Inferior parietal cortex (tissue), 1 donor: ENCODE measurements at regions not wholly inside any gene's neighbourhood (a gene's known extent, or its start where the extent isn't known, plus 50 kb on each side); places are given as distances from the start of the nearest gene placed in this dataset.

Source experiments
- DNase-seq: peaks from one replicate; pipeline ENCODE4 v3.0.0-alpha.2; 2016; ENCODE audit errors: extremely low spot score

DNA sequence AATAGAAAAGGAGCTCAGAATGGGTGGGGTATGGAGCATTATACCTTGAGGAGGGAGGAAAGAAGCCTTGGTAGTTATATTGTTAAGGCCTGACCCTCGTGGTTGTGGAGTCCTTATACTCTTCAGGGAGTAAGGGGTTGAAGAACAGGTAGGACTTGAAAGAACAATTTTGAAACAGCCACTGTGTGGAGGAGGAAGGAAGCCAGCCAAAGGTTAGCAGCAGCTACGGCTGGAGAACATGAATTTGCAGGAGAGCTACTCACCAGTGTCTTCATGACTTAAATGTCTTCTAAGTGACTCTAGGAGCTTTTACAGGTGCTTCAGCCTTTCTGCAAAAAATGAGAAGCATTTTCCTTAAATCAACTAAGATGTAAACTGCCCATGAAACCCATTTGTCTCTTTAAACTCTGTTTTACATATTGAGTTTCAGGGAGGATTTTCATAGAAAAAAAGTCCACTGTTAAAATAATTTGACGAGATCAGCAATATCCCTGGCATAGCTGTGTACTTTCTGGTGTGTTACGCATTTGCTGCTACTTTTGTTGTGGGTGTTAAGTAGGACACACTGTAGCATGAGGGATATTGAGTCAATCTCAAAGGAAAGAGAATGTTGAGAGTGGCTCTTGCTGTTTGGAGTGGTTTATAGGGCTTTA is 110.6 kb upstream of the ELL2 start:
- DNase-seq, result no peak

DNA sequence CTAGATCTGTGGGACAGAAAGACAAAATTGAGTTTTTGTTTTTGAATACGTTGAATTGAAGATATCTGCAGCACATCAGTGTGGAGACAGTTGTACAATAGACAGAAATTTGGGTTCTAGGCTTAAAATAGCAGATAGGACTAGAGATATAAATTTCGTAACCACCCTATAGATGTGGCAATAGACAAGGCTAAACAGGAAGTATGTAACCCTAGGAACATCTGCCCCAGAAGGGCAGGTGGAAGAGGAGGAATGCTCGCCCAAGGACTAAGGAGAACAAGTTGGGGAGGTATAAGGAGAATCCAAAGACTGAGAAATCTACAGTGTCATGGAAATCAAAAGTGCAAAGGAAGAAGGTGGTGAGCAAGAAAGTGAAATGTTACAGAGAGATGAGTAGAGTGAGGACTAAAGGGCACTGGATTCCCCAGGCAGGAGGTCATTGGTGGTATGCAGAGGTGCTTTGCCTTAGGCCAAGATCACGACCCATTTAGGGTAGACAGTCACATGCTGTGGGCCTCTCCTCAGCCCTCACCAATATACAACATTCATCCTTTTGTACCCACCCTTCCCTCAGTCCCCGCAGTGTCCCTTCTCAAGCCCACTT is 109.1 kb upstream of the ELL2 start:
- no peak for DNase-seq

GRCh38 chr5:96067894-96068614 is 106.4 kb upstream of the ELL2 start:
- no peak for DNase-seq

- DNase-seq, result no peak
Observed at GRCh38 chr5:96067251-96067650, 105.6 kb upstream of the ELL2 start.

DNA sequence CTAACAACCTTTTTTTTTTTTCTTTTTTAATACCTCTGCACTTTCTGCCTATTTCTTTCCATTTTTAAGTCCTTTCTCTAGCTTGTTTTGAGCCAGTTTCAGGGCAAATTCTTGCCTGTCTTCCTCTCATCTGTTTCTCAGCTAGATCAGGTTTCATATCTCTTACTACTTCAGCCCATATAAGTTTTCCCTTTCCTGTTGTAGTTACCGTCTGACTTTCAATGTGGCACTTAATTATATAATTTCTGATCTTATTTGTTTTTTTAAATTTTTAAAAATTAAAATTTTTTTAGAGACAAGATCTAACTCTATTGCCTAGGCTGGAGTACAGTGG is 104.7 kb upstream of the ELL2 start:
- DNase-seq, result no peak

GRCh38 chr5:96065685-96066385 is 104.2 kb upstream of the ELL2 start:
- DNase-seq, result no peak

GRCh38 chr5:96064877-96065276 is 103.2 kb upstream of the ELL2 start:
- DNase-seq, result no peak

DNA sequence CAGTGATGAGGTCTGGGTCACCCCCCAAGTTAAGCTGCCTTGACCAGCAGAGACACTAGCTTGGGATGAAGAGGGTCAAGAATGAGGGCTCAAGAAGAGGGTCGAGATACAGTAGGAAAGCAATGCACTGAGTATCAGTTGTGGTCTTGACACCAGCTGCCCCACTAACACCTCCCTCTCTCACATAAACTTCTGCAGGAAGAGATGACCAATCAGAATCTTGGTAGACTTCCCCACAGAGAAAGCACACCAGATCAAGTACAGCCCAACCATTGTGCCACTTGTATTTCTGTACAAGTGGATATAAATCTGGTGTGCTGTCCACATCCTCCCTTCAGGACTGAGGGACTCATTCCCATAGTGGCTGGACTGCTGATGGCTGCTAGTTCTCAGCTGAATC is 101.2 kb upstream of the ELL2 start:
- DNase-seq, result no peak

GRCh38 chr5:96058084-96058483 is 96.4 kb upstream of the ELL2 start:
- DNase-seq, result no peak

DNA sequence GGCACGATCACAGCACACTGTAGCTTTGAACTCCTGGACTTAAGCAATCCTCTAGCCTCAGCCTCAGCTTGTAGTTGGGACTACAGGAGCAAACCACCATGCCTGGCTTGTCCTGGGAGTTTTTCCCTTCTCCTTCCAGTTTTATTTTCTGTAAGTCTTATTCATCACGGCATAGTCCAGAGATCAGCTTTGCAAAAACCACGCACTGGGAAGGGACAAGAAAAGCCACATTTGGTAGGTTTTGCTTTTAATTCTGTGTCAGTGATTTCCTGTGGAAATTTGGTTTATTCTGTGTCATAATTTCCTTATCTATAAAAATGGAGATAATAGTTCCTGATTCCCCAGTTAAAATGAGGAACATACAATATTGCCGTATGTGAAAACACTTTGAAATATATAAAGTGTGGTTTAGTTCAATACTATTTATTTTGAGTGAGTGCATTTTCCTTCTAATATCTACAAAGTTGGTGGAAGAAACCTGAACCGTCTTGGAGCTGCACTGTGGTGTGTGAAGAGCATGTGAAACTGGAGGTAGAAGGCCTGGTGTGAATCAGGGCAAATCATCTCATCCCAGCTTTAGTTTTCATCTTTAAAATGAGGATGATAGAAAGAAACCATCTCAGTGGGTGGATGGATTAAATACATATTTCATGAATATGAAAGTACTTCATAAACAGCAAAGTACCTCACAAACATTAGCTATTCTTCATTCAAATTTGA is 92.8 kb upstream of the ELL2 start:
- DNase-seq, result no peak

GRCh38 chr5:96053063-96053735 is 91.5 kb upstream of the ELL2 start:
- no peak for DNase-seq

DNA sequence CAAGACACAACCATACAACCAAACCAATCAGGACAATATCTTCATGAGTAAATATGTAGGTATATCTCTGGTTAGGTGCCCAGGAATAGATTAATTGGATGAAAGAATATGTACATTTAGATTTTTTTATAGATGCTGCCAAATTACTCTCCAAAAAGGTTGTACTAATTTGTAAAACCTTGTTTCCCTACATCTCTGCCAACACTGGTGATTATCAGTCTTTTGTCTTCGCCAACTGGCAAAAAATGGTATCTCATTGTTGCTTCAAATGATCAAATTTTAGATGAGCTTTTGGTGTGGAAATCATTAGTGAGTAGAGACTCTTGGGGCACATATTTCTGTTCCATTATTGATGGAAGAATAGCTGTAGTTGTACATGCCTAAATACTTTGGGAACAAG is 90.7 kb upstream of the ELL2 start:
- no peak for DNase-seq

DNA sequence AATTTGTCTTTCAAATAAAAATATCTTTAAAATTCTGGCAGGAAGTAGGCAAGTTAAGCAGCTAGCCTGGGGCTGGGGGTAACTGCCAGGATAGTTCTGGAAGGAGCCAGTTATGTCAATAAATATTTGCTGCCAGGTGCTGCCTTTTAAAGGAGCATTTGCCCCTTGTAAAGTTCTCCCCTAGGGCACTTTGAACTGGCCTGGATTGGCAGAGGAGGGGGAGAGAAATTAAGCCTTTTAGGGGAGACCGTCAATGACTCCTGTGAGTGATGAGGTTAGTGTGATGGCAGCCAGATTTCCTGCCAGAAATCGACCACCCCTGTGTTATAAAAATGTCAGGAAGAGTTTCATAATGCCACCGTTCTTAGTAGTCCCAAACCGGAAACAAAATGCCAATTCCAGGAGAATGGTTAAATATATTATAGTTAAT is 89.8 kb upstream of the ELL2 start:
- no peak for DNase-seq

GRCh38 chr5:96050273-96050880 is 88.7 kb upstream of the ELL2 start:
- DNase-seq, result no peak

DNA sequence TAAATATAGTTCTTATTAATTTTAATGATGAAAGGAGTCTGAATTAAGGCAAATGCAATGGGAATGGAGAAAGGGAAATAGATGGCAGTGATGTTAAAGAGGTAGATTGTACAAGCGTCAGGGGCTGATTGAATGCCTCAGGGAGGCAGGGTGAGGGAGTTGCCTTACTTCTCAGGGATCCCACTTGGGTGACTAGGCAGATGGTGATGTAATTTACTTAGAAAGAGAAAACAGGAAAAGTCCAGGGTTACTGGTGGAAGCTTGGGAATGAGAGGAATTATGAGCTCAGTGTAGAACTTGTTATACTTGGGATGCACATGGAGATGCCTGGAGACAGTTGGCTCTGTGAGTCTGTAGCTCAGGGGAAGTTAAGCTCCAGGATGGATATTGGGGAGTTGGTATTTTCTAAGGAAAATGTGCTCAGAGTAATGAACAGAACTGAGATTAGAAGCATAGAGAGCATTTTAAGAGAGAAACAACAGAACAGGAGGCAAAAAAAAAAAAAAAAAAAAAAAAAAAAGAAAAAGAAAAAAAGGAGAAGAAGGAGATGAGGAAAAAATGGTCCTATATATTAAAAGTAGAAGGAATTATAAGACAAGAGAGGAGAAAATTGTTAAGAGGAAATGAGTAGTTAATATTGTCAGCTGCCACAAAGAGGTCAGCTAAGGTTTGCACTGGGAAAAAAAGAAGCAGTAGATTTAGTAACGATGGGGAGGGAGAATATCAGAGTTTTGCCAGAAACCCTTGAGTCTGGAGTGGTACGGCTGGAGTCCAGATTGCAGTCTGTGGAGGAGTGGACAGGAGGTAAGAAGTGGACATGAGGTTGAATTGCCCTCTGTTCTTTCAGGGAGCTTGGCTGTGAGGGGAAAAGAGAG is 88.0 kb upstream of the ELL2 start:
- DNase-seq, result no peak

GRCh38 chr5:96048763-96049162 is 87.1 kb upstream of the ELL2 start:
- no peak for DNase-seq

- no peak for DNase-seq
Observed at GRCh38 chr5:96045888-96046287, 84.2 kb upstream of the ELL2 start.

DNA sequence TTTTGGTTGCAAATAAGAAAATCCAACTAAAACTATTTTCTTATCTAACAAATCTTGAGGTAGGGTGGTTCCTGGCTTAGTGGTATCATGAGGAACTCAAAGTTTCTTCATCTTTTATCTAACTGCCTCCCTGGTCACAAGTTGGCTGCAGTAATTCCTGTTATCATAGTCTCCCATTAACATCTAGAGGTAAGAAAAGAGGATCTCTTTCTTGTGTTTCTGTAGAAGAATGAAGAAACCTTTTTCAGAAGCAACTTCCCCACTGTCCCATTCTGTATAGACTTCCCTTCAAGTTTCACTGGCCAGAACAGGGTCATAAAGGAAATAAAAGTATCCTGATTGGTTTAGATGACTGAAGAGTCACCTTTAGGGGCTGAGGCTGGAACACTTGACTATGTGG is 81.8 kb upstream of the ELL2 start:
- DNase-seq, result no peak

DNA sequence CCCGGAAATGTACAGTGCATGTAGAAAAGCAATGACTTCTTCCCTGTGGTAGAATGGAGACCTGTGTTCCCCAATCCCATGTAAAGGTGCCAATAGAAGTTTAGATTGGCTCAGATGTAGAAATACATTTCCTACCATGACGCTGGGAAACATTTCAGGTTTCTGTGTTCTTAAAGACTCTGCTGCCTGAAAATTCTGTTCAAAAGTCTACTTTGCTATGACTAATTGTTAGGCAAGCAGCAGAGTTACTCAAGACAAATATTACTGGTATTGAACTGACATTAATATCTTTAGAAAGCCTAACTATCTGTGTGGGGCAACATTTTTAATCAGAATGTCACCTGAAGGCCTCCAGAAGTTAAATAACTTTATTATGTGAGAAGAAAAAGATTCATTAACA is 75.5 kb upstream of the ELL2 start:
- no peak for DNase-seq

GRCh38 chr5:96036301-96036700 is 74.7 kb upstream of the ELL2 start:
- no peak for DNase-seq
